Adrenal gland (tissue), 5 donors: ENCODE measurements at regions not wholly inside any gene's neighbourhood (a gene's known extent, or its start where the extent isn't known, plus 50 kb on each side); places are given as distances from the start of the nearest gene placed in this dataset.

Experiments used
- CTCF ChIP-seq, 6 experiments: fragments of 450-650 bp in 4 of 6; fragments of 200-600 bp in 2 of 6; sonication (generic) in 1 of 6; IDR thresholded peaks; 1 replicate in 5 of 6; 2 replicates in 1 of 6; pipeline versions ENCODE4 v1.5.1 to v1.8.0; 2016 to 2021; ENCODE audit warnings: antibody characterized with exemption in 6 of 6, mild to moderate bottlenecking in 2 of 6, moderate library complexity in 1 of 6
- POLR2A ChIP-seq, 2 donors: fragments of 450-650 bp; IDR thresholded peaks; one replicate each; pipeline ENCODE4 v1.6.1; 2017; ENCODE audit warnings: antibody characterized with exemption in 2 of 2, mild to moderate bottlenecking in 2 of 2, moderate library complexity in 1 of 2
- donor health status: DM: no; HTN: no; CAD: no.

- TF ChIP-seq CTCF (IDR thresholded peaks at IDR 0.05) (no peak), POLR2A (IDR thresholded peaks at IDR 0.05) (no peak)
Observed at GRCh38 chr5:121164632-121165031, 687.0 kb upstream of the FTMT start.
